ENCODE measurements at regions not wholly inside any gene's neighbourhood (a gene's known extent, or its start where the extent isn't known, plus 50 kb on each side); places are given as distances from the start of the nearest gene placed in this dataset.
A peak's percentile ranks its signal among the peaks of the same experiment; 100 is the strongest.

DNA sequence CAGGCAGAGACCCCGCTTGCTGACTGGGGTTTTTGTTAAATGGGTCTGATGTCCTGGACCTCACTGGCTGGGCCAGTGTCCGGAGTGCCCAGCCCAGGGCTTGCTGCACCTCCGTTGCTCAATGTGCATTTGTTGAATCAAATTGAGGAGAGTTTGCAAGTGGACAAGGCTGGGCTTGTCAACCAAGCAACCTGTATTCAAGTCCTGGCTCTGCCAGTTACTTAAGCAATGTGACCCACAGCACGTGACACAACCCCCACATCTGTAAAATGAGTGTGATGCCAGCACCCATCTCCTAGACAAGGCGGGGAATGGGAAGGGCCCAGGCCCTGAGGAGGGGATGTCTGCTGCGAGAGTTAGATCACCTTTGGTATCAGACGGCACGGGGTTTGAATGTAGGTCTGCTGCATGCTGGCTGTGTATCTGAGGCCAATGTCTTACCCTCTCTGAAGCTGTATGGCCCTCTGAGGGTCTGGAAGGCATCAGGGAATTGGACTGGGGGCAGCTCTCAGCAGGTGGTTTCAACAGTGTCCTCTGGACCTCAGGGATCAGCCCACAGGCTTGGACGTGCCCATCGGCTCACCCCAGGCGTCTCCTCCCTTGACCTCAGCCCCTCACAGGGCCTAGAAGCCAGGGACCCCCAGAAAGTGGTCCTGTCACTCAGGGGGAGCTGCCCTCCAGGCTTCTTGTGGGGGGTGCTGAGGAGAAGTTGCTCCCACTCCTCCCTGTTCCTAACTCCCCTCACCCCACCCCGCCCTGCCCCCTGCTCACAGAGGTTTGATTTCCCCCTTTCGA is 51.0 kb upstream of the RUNX3 start:
- peak overlapping the region; percentile 21; the same call in 1 of the 2 replicates for H3K27ac ChIP-seq
- CTCF ChIA-PET, result interaction anchor here (0.7 kb wide), 1 partner anchor 13 kb away, joined by 3 read pairs; no protein-coding TSS in a partner anchor
- TF ChIP-seq, protein P1, sequence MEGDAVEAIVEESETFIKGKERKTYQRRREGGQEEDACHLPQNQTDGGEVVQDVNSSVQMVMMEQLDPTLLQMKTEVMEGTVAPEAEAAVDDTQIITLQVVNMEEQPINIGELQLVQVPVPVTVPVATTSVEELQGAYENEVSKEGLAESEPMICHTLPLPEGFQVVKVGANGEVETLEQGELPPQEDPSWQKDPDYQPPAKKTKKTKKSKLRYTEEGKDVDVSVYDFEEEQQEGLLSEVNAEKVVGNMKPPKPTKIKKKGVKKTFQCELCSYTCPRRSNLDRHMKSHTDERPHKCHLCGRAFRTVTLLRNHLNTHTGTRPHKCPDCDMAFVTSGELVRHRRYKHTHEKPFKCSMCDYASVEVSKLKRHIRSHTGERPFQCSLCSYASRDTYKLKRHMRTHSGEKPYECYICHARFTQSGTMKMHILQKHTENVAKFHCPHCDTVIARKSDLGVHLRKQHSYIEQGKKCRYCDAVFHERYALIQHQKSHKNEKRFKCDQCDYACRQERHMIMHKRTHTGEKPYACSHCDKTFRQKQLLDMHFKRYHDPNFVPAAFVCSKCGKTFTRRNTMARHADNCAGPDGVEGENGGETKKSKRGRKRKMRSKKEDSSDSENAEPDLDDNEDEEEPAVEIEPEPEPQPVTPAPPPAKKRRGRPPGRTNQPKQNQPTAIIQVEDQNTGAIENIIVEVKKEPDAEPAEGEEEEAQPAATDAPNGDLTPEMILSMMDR (conservative IDR thresholded peaks at IDR 0.05; ENCODE audit: low read depth), result no peak
- no peak for DNase-seq (ENCODE audit: low spot score)
- POLR2A ChIA-PET (ENCODE audit: low non-redundant PET), result no interaction called here

Measured in RWPE1 (cell line).